Loucy (cell line): ENCODE measurements at regions not wholly inside any gene's neighbourhood (a gene's known extent, or its start where the extent isn't known, plus 50 kb on each side); places are given as distances from the start of the nearest gene placed in this dataset.

Source experiments
- CTCF ChIP-seq: fragments of 200-600 bp; sonication (generic); conservative IDR thresholded peaks from 2 replicates; pipeline ENCODE4 v1.5.1; 2014; ENCODE audit warnings: mild to moderate bottlenecking, antibody characterized with exemption, low read length
- EZH2phosphoT487 ChIP-seq: fragments of 200-600 bp; IDR thresholded peaks from 2 replicates; pipeline ENCODE4 v1.6.1; 2018; ENCODE audit warnings: antibody characterized with exemption, mild to moderate bottlenecking, moderate library complexity, borderline replicate concordance

GRCh38 chr5:124884114-124884513 is 137.7 kb upstream of the ZNF608 start:
- TF ChIP-seq CTCF (no peak), EZH2phosphoT487 (no peak)
